ENCODE measurements at regions not wholly inside any gene's neighbourhood (a gene's known extent, or its start where the extent isn't known, plus 50 kb on each side); places are given as distances from the start of the nearest gene placed in this dataset.

DNA sequence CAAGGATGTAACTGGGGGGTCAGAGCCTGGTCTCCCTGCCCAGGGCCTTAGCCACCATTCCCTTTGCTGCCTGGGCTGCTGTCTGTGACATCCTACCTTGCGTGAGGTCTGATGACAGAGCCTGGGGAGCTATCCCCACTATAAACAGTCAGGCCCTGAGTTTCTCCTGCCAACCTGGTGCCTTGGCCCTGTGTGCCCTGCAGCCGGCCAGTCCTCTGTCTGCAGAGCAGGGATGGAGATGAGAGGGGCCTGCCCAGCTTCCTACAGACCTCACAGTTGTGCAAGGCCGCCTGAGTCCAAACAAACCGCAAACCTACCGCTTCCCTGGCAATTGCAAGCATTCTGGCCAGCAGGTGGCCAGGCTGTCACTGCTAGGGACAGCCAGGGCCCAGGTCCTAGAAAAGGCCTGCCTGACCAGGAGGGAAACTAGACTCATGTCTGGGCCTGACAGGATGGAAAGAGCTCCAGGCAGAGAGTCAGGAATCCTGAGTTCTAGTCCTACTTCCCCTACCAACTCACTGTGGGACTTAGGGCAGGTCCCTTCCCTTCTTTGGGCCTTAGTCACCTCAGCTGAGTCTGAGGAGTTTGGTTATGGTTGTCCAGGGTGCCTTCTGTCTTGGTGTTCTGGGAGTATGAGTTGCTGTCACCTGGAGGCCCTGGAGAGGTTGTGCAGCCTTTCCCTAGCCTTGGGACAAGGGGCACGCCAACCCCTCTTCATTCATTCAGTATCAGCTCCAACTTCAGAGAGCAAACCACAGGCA is 86.2 kb downstream of the VEGFA start:
- TF ChIP-seq, protein P1, sequence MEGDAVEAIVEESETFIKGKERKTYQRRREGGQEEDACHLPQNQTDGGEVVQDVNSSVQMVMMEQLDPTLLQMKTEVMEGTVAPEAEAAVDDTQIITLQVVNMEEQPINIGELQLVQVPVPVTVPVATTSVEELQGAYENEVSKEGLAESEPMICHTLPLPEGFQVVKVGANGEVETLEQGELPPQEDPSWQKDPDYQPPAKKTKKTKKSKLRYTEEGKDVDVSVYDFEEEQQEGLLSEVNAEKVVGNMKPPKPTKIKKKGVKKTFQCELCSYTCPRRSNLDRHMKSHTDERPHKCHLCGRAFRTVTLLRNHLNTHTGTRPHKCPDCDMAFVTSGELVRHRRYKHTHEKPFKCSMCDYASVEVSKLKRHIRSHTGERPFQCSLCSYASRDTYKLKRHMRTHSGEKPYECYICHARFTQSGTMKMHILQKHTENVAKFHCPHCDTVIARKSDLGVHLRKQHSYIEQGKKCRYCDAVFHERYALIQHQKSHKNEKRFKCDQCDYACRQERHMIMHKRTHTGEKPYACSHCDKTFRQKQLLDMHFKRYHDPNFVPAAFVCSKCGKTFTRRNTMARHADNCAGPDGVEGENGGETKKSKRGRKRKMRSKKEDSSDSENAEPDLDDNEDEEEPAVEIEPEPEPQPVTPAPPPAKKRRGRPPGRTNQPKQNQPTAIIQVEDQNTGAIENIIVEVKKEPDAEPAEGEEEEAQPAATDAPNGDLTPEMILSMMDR (IDR thresholded peaks at IDR 0.05; ENCODE audit: insufficient read depth, low read length, poor library complexity, severe bottlenecking) = no peak
- no peak for TF ChIP-seq EZH2phosphoT487 (conservative IDR thresholded peaks at IDR 0.05; ENCODE audit: low read length)

Data from SU-DHL-6 (cell line).